Pancreas (tissue), 10 donors: ENCODE measurements at regions not wholly inside any gene's neighbourhood (a gene's known extent, or its start where the extent isn't known, plus 50 kb on each side); places are given as distances from the start of the nearest gene placed in this dataset.

Experiments
- ATAC-seq, 4 donors: fragments of 200-7000 bp; cut with Tn5 transposase; one replicate each; pipeline versions ENCODE4 v1.8.0 to v1.9.1; 2020; ENCODE audit warnings: mild to moderate bottlenecking in 4 of 4, moderate library complexity in 4 of 4
- DNase-seq, 6 donors: peaks; one replicate each; pipeline ENCODE4 v3.0.0-alpha.2; 2020
- FAIRE-seq: peaks from 2 replicates; lab custom pipeline; 2012; peaks lifted over from hg19 to GRCh38; lab: Jason Lieb, UNC
- H3K27ac ChIP-seq, 4 donors: fragments of 200-600 bp; sonication (generic); 1 replicate in 3 of 4; 2 replicates in 1 of 4; pipeline versions ENCODE4 v1.5.0 to v1.8.0; 2020
- H3K27me3 ChIP-seq, 4 donors: fragments of 200-600 bp; one replicate each; pipeline ENCODE4 v1.8.0; 2021
- H3K36me3 ChIP-seq, 3 donors: fragments of 200-600 bp; sonication (generic) in 1 of 3; one replicate each; pipeline versions ENCODE4 v1.5.0 to v1.8.0; 2020 to 2021
- H3K4me1 ChIP-seq, 3 donors: fragments of 200-600 bp; one replicate each; pipeline ENCODE4 v1.8.0; 2021
- H3K4me3 ChIP-seq, 4 donors: fragments of 200-600 bp; sonication (generic) in 2 of 4; one replicate each; pipeline versions ENCODE4 v1.5.0 to v1.8.0; 2020 to 2021
- H3K9me3 ChIP-seq, 4 donors: fragments of 200-600 bp; one replicate each; pipeline ENCODE4 v1.8.0; 2021
- WGBS, 2 donors: extraction: QIAGEN DNeasy Blood & Tissue Kit; methylation state at CpG; one replicate each; pipeline ENCODE4 v1.1.7; 2013; 5-methylcytosine and 5-hydroxymethylcytosine counted together
- intact Hi-C, 3 donors: fragments of 100-400 bp; cut with DNase I; formaldehyde crosslinking; loops; one replicate each; pipeline versions ENCODE4 v1.11.1 to v1.14.2; 2022
- TF ChIP-seq, protein P1 (sequence below), 4 donors: fragments of 200-600 bp; sonication (generic) in 3 of 4; IDR thresholded peaks; one replicate each; pipeline versions ENCODE4 v1.5.0 to v1.8.0; 2021; ENCODE audit warnings: antibody characterized with exemption in 4 of 4
- donor health status: healthy with polysubstance abuse.
- donor health status: DM: no; HTN: no; CAD: no; lungs with moderate emphysema.
- donor health status: DM: no; HTN: no; CAD: no.
- donor health status: control.
- donor health status: control.
- donor health status: Bipolar disorder and iron deficiency.
- donor health status: DM: yes; HTN: yes; CAD: no.
- donor health status: DM: no; HTN: no; CAD: no.
- donor health status: DM: no; HTN: no; CAD: no.
- donor health status: DM: yes; HTN: yes; CAD: no.

DNA sequence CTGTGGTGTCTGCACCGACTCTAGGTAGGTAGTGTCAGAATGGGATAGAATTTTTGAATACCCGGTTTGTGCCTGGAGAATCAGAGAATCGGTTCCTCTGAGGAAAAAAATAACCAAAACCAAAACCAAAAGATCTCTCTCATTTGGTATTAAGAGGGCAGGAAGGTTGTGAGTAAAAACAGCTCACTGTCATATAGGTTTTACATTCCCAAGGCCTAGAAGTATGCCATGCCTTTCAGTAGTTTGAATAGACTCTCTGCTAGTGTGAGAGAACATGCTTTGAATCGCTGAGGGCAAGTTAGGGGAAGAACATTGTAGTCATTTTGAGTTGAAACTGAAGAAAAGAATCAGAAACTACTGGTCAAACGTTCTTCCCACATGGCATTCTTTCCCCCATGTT is 411.4 kb upstream of the CD180 start:
- no peak for DNase-seq
- H3K27me3 ChIP-seq: no peaks in the 10 kb centered on the region
- intact Hi-C loops: no loop called here
- 69 to 78% methylated on average over 5 of the region's 5 CpGs for WGBS, 2 donors
- H3K4me1 ChIP-seq: no peaks in the 10 kb centered on the region
- no peak for FAIRE-seq
- no peaks in the 10 kb centered on the region for H3K36me3 ChIP-seq
- no peak for ATAC-seq
- no peaks in the 10 kb centered on the region for H3K9me3 ChIP-seq
- TF ChIP-seq, protein P1, sequence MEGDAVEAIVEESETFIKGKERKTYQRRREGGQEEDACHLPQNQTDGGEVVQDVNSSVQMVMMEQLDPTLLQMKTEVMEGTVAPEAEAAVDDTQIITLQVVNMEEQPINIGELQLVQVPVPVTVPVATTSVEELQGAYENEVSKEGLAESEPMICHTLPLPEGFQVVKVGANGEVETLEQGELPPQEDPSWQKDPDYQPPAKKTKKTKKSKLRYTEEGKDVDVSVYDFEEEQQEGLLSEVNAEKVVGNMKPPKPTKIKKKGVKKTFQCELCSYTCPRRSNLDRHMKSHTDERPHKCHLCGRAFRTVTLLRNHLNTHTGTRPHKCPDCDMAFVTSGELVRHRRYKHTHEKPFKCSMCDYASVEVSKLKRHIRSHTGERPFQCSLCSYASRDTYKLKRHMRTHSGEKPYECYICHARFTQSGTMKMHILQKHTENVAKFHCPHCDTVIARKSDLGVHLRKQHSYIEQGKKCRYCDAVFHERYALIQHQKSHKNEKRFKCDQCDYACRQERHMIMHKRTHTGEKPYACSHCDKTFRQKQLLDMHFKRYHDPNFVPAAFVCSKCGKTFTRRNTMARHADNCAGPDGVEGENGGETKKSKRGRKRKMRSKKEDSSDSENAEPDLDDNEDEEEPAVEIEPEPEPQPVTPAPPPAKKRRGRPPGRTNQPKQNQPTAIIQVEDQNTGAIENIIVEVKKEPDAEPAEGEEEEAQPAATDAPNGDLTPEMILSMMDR (IDR thresholded peaks at IDR 0.05): no peak
- no peak overlapping the region for H3K27ac ChIP-seq
- H3K4me3 ChIP-seq: no peak overlapping the region

GRCh38 chr5:67606586-67606947 is 410.0 kb upstream of the CD180 start:
- no peaks in the 10 kb centered on the region for H3K27me3 ChIP-seq
- H3K36me3 ChIP-seq: no peaks in the 10 kb centered on the region
- H3K9me3 ChIP-seq: no peaks in the 10 kb centered on the region
- no peak for FAIRE-seq
- no peak for DNase-seq
- TF ChIP-seq, protein P1 (IDR thresholded peaks at IDR 0.05): no peak
- 75 to 78% methylated on average over 2 of the region's 2 CpGs for WGBS, 2 donors
- no peak overlapping the region for H3K27ac ChIP-seq
- no peak overlapping the region for H3K4me3 ChIP-seq
- ATAC-seq: no peak
- intact Hi-C loops: no loop called here
- no peaks in the 10 kb centered on the region for H3K4me1 ChIP-seq

GRCh38 chr5:67605730-67606585 is 409.4 kb upstream of the CD180 start:
- intact Hi-C loops: no loop called here
- no peaks in the 10 kb centered on the region for H3K27me3 ChIP-seq
- FAIRE-seq: no peak
- no peaks in the 10 kb centered on the region for H3K9me3 ChIP-seq
- H3K27ac ChIP-seq: no peak overlapping the region
- DNase-seq: no peak
- ATAC-seq: no peak
- H3K4me1 ChIP-seq: no peaks in the 10 kb centered on the region
- 31 to 50% methylated on average over 9 of the region's 9 CpGs for WGBS, 2 donors
- TF ChIP-seq, protein P1 (IDR thresholded peaks at IDR 0.05): no peak
- H3K4me3 ChIP-seq: no peak overlapping the region
- no peaks in the 10 kb centered on the region for H3K36me3 ChIP-seq

GRCh38 chr5:67591491-67591890 is 394.9 kb upstream of the CD180 start:
- TF ChIP-seq, protein P1 (IDR thresholded peaks at IDR 0.05): no peak
- Histone ChIP-seq H3K27me3 (no peaks in the 10 kb centered on the region), H3K4me1 (no peaks in the 10 kb centered on the region), H3K27ac (no peak overlapping the region), H3K4me3 (no peak overlapping the region), H3K36me3 (no peaks in the 10 kb centered on the region), H3K9me3 (no peaks in the 10 kb centered on the region)
- intact Hi-C loops: no loop called here
- ATAC-seq (no peak), FAIRE-seq (no peak), DNase-seq (no peak)
- WGBS, 2 donors: 79 to 86% methylated on average over 3 of the region's 3 CpGs

DNA sequence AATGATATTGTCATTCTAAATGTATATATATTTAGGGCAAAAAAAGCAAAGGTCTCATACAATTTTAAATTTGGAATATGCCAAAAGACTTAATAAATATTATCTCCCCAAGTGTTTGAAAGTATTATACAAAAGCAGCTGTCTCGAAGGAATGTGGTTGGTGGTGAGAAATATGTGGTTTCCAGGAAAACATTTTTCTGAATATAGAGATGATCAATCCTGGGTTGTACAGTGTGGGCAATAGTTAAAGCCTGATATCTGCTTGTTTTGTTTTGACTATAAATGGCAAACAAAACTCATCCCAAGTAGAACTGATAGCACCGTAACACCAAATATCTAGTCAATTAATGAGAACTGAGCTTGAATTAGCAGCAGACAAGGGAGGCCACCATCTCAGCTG is 391.8 kb upstream of the CD180 start:
- no peaks in the 10 kb centered on the region for H3K4me1 ChIP-seq
- FAIRE-seq: no peak
- H3K36me3 ChIP-seq: no peaks in the 10 kb centered on the region
- no peak overlapping the region for H3K4me3 ChIP-seq
- H3K27me3 ChIP-seq: no peaks in the 10 kb centered on the region
- intact Hi-C loops: no loop called here
- no peaks in the 10 kb centered on the region for H3K9me3 ChIP-seq
- 83 to 90% methylated on average over 2 of the region's 2 CpGs for WGBS, 2 donors
- H3K27ac ChIP-seq: no peak overlapping the region
- ATAC-seq: no peak
- no peak for DNase-seq
- TF ChIP-seq, protein P1 (IDR thresholded peaks at IDR 0.05): no peak
